Thoracic aorta (tissue), 2 donors: ENCODE measurements at regions not wholly inside any gene's neighbourhood (a gene's known extent, or its start where the extent isn't known, plus 50 kb on each side); places are given as distances from the start of the nearest gene placed in this dataset.
"Not testable (repeated sequence)": the region's sequence is repeated elsewhere in the genome, so short reads cannot be mapped to it uniquely, and the experiment has no call there.

Experiments
- ATAC-seq: fragments of 150-250 bp; one replicate; pipeline ENCODE4 v1.8.0; 2017; ENCODE audit warnings: low read depth; ENCODE audit not compliant: insufficient number of reproducible peaks, low FRiP score
- DNase-seq: peaks from one replicate; pipeline ENCODE4 v3.0.0-alpha.2; 2020; ENCODE audit warnings: low spot score
- H3K27ac ChIP-seq, 2 donors: fragments of 200-600 bp; sonication (generic); 1 replicate in 1 of 2; 2 replicates in 1 of 2; pipeline ENCODE4 v1.5.1; 2016; ENCODE audit warnings: mild to moderate bottlenecking in 2 of 2, moderate library complexity in 2 of 2
- H3K27me3 ChIP-seq: fragments of 200-600 bp; sonication (generic); replicated peaks from 2 replicates; pipeline ENCODE4 v1.6.0; 2016; ENCODE audit warnings: mild to moderate bottlenecking; ENCODE audit not compliant: insufficient read depth
- H3K36me3 ChIP-seq: fragments of 200-600 bp; sonication (generic); one replicate; pipeline ENCODE4 v1.5.1; 2016
- H3K4me1 ChIP-seq, 2 donors: fragments of 200-600 bp; sonication (generic); 1 replicate in 1 of 2; 2 replicates in 1 of 2; pipeline versions ENCODE4 v1.5.1 to v1.6.0; 2016; ENCODE audit warnings: low read depth in 2 of 2, mild to moderate bottlenecking in 1 of 2; ENCODE audit not compliant: control insufficient read depth in 1 of 2
- H3K4me3 ChIP-seq: fragments of 200-600 bp; sonication (generic); 2 replicates; pipeline ENCODE4 v1.5.1; 2016; ENCODE audit warnings: mild to moderate bottlenecking
- H3K9me3 ChIP-seq: fragments of 200-600 bp; sonication (generic); 2 replicates; pipeline ENCODE4 v1.5.1; 2016
- CTCF ChIP-seq: fragments of 200-600 bp; sonication (generic); IDR thresholded peaks from one replicate; pipeline ENCODE4 v1.5.1; 2019; ENCODE audit warnings: antibody characterized with exemption

GRCh38 chr2:226286916-226287315 lies 512.7 kb downstream of the IRS1 start:
- Histone ChIP-seq H3K27ac (no peak overlapping the region), H3K36me3 (no peaks in the 10 kb centered on the region), H3K27me3 (no peaks in the 10 kb centered on the region), H3K9me3 (peaks cover 12% of the 10 kb centered on the region), H3K4me1 (no peaks in the 10 kb centered on the region), H3K4me3 (no peak overlapping the region)
- no peak for TF ChIP-seq CTCF
- ATAC-seq (no peak), DNase-seq (no peak)

GRCh38 chr2:226283796-226284195 lies 515.8 kb downstream of the IRS1 start:
- Histone ChIP-seq H3K4me3 (no peak overlapping the region), H3K36me3 (no peaks in the 10 kb centered on the region), H3K27ac (no peak overlapping the region), H3K9me3 (no peaks in the 10 kb centered on the region), H3K27me3 (no peaks in the 10 kb centered on the region), H3K4me1 (no peaks in the 10 kb centered on the region)
- DNase-seq (no peak), ATAC-seq (no peak)
- no peak for TF ChIP-seq CTCF

- Histone ChIP-seq H3K9me3 (no peaks in the 10 kb centered on the region), H3K36me3 (no peaks in the 10 kb centered on the region), H3K27ac (no peak overlapping the region), H3K4me1 (no peaks in the 10 kb centered on the region), H3K27me3 (no peaks in the 10 kb centered on the region), H3K4me3 (no peak overlapping the region)
- ATAC-seq (no peak), DNase-seq (no peak)
- TF ChIP-seq CTCF: no peak
These were observed 517.5 kb downstream of the IRS1 start for GRCh38 chr2:226282151-226282550.

DNA sequence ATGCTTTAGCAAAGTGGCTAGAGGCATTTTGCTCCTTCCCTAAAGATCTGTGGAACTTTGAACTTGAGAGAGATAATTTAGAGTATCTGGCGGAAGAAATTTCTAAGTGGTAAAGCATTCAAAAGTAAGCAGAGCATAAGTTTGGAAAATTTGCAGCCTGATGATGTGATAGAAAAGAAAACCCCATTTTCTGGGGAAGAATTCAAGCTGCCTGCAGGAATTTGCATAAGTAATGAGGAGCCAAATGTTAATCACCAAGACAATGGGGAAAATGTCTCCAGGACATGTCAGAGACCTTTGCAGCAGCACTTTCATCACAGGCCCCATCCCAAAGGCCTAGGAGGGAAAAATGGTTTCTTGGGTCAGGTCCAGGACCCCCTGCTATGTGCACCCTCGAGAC lies 519.5 kb downstream of the IRS1 start:
- not testable (repeated sequence) for H3K27ac ChIP-seq, DNase-seq, H3K9me3 ChIP-seq, H3K36me3 ChIP-seq, H3K4me3 ChIP-seq, ATAC-seq, H3K4me1 ChIP-seq, H3K27me3 ChIP-seq

DNA sequence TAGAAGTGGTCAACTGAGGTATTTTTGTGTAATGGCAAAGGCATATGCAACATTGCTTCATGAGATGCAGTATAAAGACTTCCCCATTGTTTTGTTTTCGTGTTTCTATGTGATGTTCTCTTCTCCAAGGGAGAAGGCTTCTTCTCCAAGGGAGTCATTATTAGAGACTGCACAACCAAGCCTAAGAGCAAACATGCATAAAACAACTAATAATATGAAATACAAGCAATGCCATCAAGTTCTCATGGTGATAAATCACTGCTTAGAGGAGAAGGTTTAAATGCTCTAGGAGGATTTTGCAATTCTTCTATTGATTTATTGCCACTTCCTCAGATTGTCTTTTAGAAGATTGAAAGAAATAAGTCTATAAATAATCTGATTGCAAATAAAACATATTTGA lies 524.4 kb downstream of the IRS1 start:
- Histone ChIP-seq H3K4me3 (no peak overlapping the region), H3K9me3 (no peaks in the 10 kb centered on the region), H3K27ac (no peak overlapping the region), H3K27me3 (no peaks in the 10 kb centered on the region), H3K36me3 (no peaks in the 10 kb centered on the region), H3K4me1 (no peaks in the 10 kb centered on the region)
- no peak for DNase-seq
- no peak for ATAC-seq
- TF ChIP-seq CTCF: no peak

GRCh38 chr2:226274143-226274542 lies 525.5 kb downstream of the IRS1 start:
- no peak for ATAC-seq
- H3K36me3 ChIP-seq: no peaks in the 10 kb centered on the region
- no peak overlapping the region for H3K4me3 ChIP-seq
- no peak overlapping the region for H3K27ac ChIP-seq
- no peak for TF ChIP-seq CTCF
- no peaks in the 10 kb centered on the region for H3K9me3 ChIP-seq
- no peaks in the 10 kb centered on the region for H3K27me3 ChIP-seq
- no peak for DNase-seq
- H3K4me1 ChIP-seq: no peaks in the 10 kb centered on the region
